H1 (cell line): ENCODE measurements at regions not wholly inside any gene's neighbourhood (a gene's known extent, or its start where the extent isn't known, plus 50 kb on each side); places are given as distances from the start of the nearest gene placed in this dataset.

Experiments
- CTCF ChIA-PET: fragments of 300-600 bp; sonication (Branson Sonifier 250); formaldehyde crosslinking; loops from one replicate; lab custom pipeline; 2021; ENCODE audit not compliant: partially characterized antibody; lab: Charles Lee
- POLR2A ChIA-PET: fragments of 300-600 bp; sonication (Branson Sonifier 250); formaldehyde crosslinking; loops from one replicate; lab custom pipeline; 2021; ENCODE audit warnings: inconsistent platforms; ENCODE audit not compliant: partially characterized antibody; lab: Charles Lee
- DNase-seq, 2 experiments: peaks; one replicate each; pipeline versions ENCODE4 v3.0.0 to v3.0.0-alpha.2; 2010 to 2022; ENCODE audit warnings: low spot score in 2 of 2, low read depth in 1 of 2, mixed read lengths in 1 of 2
- FAIRE-seq: peaks from 2 replicates; lab custom pipeline; 2011; peaks lifted over from hg19 to GRCh38; lab: Jason Lieb, UNC
- H2AFZ ChIP-seq: 2 replicates; pipeline ENCODE4 v1.8.1; 2012; ENCODE audit warnings: low read length, inconsistent platforms
- H2AK5ac ChIP-seq: 2 replicates; pipeline ENCODE4 v1.6.1; 2013; ENCODE audit warnings: low read depth, low read length
- H2BK120ac ChIP-seq: replicated peaks from 2 replicates; pipeline ENCODE3; 2013; ENCODE audit warnings: low read depth, low read length, inconsistent platforms
- H2BK12ac ChIP-seq: 2 replicates; pipeline ENCODE4 v1.6.1; 2013; ENCODE audit warnings: low read depth, low read length
- H2BK15ac ChIP-seq: 2 replicates; pipeline ENCODE4 v1.6.1; 2013; ENCODE audit warnings: low read length
- H2BK20ac ChIP-seq: 2 replicates; pipeline ENCODE4 v1.6.1; 2013; ENCODE audit warnings: low read length
- H2BK5ac ChIP-seq: 2 replicates; pipeline ENCODE4 v1.6.1; 2013; ENCODE audit warnings: low read depth, low read length
- H3K14ac ChIP-seq: 2 replicates; pipeline ENCODE4 v1.6.1; 2013; ENCODE audit warnings: inconsistent platforms; ENCODE audit not compliant: insufficient read length
- H3K18ac ChIP-seq: 2 replicates; pipeline ENCODE4 v1.6.1; 2013; ENCODE audit warnings: low read length; ENCODE audit errors: extremely low read depth
- H3K23ac ChIP-seq: 2 replicates; pipeline ENCODE4 v1.6.1; 2013; ENCODE audit warnings: inconsistent platforms; ENCODE audit not compliant: insufficient read length
- H3K23me2 ChIP-seq: 2 replicates; pipeline ENCODE4 v1.6.1; 2013; ENCODE audit warnings: low read depth, low read length
- H3K27ac ChIP-seq: 2 replicates; pipeline ENCODE4 v1.6.1; 2011; ENCODE audit warnings: low read depth, low read length, inconsistent platforms
- H3K27me3 ChIP-seq, 4 experiments: replicated peaks in 1 of 4; 1 replicate in 1 of 4; 2 replicates in 3 of 4; pipeline versions ENCODE4 v1.6.1 to v1.8.1; 2011 to 2013; ENCODE audit warnings: low read length in 3 of 4, mild to moderate bottlenecking in 3 of 4, inconsistent platforms in 2 of 4, mixed read lengths in 2 of 4, moderate library complexity in 1 of 4; ENCODE audit not compliant: control insufficient read depth in 3 of 4, insufficient read depth in 3 of 4; ENCODE audit errors: extremely low read depth in 1 of 4
- H3K36me3 ChIP-seq, 4 experiments: 2 replicates each; pipeline versions ENCODE4 v1.6.1 to v1.8.1; 2011 to 2013; ENCODE audit warnings: mild to moderate bottlenecking in 4 of 4, low read length in 3 of 4, moderate library complexity in 2 of 4, control low read depth in 1 of 4, inconsistent platforms in 1 of 4; ENCODE audit not compliant: insufficient read depth in 4 of 4, control insufficient read depth in 2 of 4
- H3K4ac ChIP-seq: replicated peaks from 2 replicates; pipeline ENCODE3; 2013; ENCODE audit warnings: low read length, low read depth, mixed read lengths, inconsistent platforms; ENCODE audit not compliant: insufficient read length
- H3K4me1 ChIP-seq, 4 experiments: replicated peaks in 1 of 4; 1 replicate in 1 of 4; 2 replicates in 3 of 4; pipeline versions ENCODE4 v1.6.1 to v1.8.1; 2011 to 2013; ENCODE audit warnings: low read length in 3 of 4, inconsistent platforms in 2 of 4, mixed read lengths in 1 of 4; ENCODE audit not compliant: insufficient read depth in 4 of 4, control insufficient read depth in 3 of 4
- H3K4me2 ChIP-seq, 2 experiments: 2 replicates each; pipeline versions ENCODE4 v1.6.1 to v1.8.1; 2011 to 2013; ENCODE audit warnings: low read depth in 2 of 2, low read length in 2 of 2, control low read depth in 1 of 2, inconsistent platforms in 1 of 2, mild to moderate bottlenecking in 1 of 2; ENCODE audit not compliant: insufficient read depth in 1 of 2
- H3K4me3 ChIP-seq, 4 experiments: fragments of 200-600, 300-600 bp in 1 of 4; sonication (generic), shearing (Covaris generic), sonication (Bioruptor Twin) in 1 of 4; 2 replicates each; pipeline versions ENCODE4 v1.5.1 to v1.8.1; 2011 to 2016; ENCODE audit warnings: low read length in 4 of 4, low read depth in 3 of 4, control low read depth in 2 of 4, inconsistent platforms in 2 of 4, mild to moderate bottlenecking in 2 of 4, mixed read lengths in 1 of 4, moderate library complexity in 1 of 4; ENCODE audit not compliant: insufficient read depth in 2 of 4; ENCODE audit errors: extremely low read depth in 1 of 4
- H3K56ac ChIP-seq: replicated peaks from 2 replicates; pipeline ENCODE3; 2013; ENCODE audit warnings: low read depth, mild to moderate bottlenecking, mixed read lengths, low read length, inconsistent platforms; ENCODE audit not compliant: insufficient read length
- H3K79me1 ChIP-seq: 2 replicates; pipeline ENCODE4 v1.6.1; 2013; ENCODE audit warnings: low read depth, low read length, control low read depth
- H3K79me2 ChIP-seq, 2 experiments: 2 replicates each; pipeline versions ENCODE4 v1.6.1 to v1.8.1; 2012 to 2013; ENCODE audit warnings: low read length in 2 of 2, mild to moderate bottlenecking in 2 of 2, inconsistent platforms in 1 of 2; ENCODE audit not compliant: insufficient read depth in 2 of 2, control insufficient read depth in 1 of 2
- H3K9ac ChIP-seq, 4 experiments: replicated peaks in 1 of 4; 1 replicate in 1 of 4; 2 replicates in 3 of 4; pipeline versions ENCODE4 v1.6.1 to v1.8.1; 2011 to 2013; ENCODE audit warnings: low read depth in 3 of 4, low read length in 3 of 4, control low read depth in 2 of 4, mild to moderate bottlenecking in 2 of 4, moderate library complexity in 2 of 4, inconsistent platforms in 1 of 4; ENCODE audit errors: extremely low read depth in 1 of 4
- H3K9me3 ChIP-seq, 2 experiments: 2 replicates each; pipeline versions ENCODE4 v1.6.1 to v1.8.1; 2012 to 2013; ENCODE audit warnings: mild to moderate bottlenecking in 2 of 2, moderate library complexity in 2 of 2, control low read depth in 1 of 2, inconsistent platforms in 1 of 2, low read depth in 1 of 2, low read length in 1 of 2, mixed read lengths in 1 of 2; ENCODE audit not compliant: insufficient read depth in 2 of 2
- H4K20me1 ChIP-seq, 2 experiments: replicated peaks in 1 of 2; 2 replicates each; pipeline versions ENCODE3 to v1.8.1; 2011 to 2013; ENCODE audit warnings: inconsistent platforms in 2 of 2, low read length in 2 of 2, mild to moderate bottlenecking in 1 of 2; ENCODE audit not compliant: insufficient read depth in 2 of 2, control insufficient read depth in 1 of 2
- H4K5ac ChIP-seq: 2 replicates; pipeline ENCODE4 v1.6.1; 2013; ENCODE audit warnings: low read length, low read depth, mixed read lengths, inconsistent platforms; ENCODE audit not compliant: insufficient read length
- H4K8ac ChIP-seq: 2 replicates; pipeline ENCODE4 v1.8.0; 2013; ENCODE audit warnings: mild to moderate bottlenecking, moderate library complexity, low read length, inconsistent platforms; ENCODE audit not compliant: insufficient read depth; ENCODE audit errors: extremely low read depth
- H4K91ac ChIP-seq: replicated peaks from 2 replicates; pipeline ENCODE3; 2013; ENCODE audit warnings: low read length, mixed read lengths, inconsistent platforms; ENCODE audit not compliant: insufficient read length
- ATF2 ChIP-seq: IDR thresholded peaks from 2 replicates; pipeline ENCODE4 v1.6.1; 2012; ENCODE audit warnings: low read length, inconsistent platforms
- CHD1 ChIP-seq: IDR thresholded peaks from 2 replicates; pipeline ENCODE4 v1.6.1; 2012; ENCODE audit warnings: low read depth, low read length, improper control_type of control experiment
- EGR1 ChIP-seq: IDR thresholded peaks from 2 replicates; pipeline ENCODE4 v1.6.1; 2011; ENCODE audit warnings: low read depth, low read length, borderline replicate concordance
- FOSL1 ChIP-seq: IDR thresholded peaks from 2 replicates; pipeline ENCODE4 v1.6.1; 2011; ENCODE audit warnings: mild to moderate bottlenecking, low read depth, low read length, moderate library complexity; ENCODE audit not compliant: insufficient read depth
- HDAC6 ChIP-seq: IDR thresholded peaks from one replicate; pipeline ENCODE4 v1.7.1; 2012; ENCODE audit warnings: low read depth, mild to moderate bottlenecking, inconsistent platforms, low read length, moderate library complexity
- JUN ChIP-seq: IDR thresholded peaks from 2 replicates; pipeline ENCODE4 v1.6.1; 2011; ENCODE audit warnings: low read depth, mild to moderate bottlenecking, improper control_type of control experiment, low read length
- KDM4A ChIP-seq: IDR thresholded peaks from one replicate; pipeline ENCODE4 v1.7.1; 2012; ENCODE audit warnings: low read depth, mild to moderate bottlenecking, moderate library complexity, low read length, inconsistent platforms; ENCODE audit not compliant: severe bottlenecking
- MAFK ChIP-seq: IDR thresholded peaks from 2 replicates; pipeline ENCODE4 v1.6.1; 2012; ENCODE audit warnings: low read depth, mild to moderate bottlenecking, improper control_type of control experiment, low read length
- MAX ChIP-seq: IDR thresholded peaks from 2 replicates; pipeline ENCODE4 v1.6.1; 2012; ENCODE audit warnings: inconsistent platforms
- POU5F1 ChIP-seq: IDR thresholded peaks from 2 replicates; pipeline ENCODE4 v1.6.1; 2011; ENCODE audit warnings: low read depth, mild to moderate bottlenecking, low read length, moderate library complexity
- RAD21 ChIP-seq, 2 experiments: IDR thresholded peaks in 1 of 2; conservative IDR thresholded peaks in 1 of 2; 2 replicates each; pipeline ENCODE4 v1.6.1; 2011; ENCODE audit warnings: low read depth in 2 of 2, low read length in 2 of 2, improper control_type of control experiment in 1 of 2, inconsistent platforms in 1 of 2, mild to moderate bottlenecking in 1 of 2, moderate library complexity in 1 of 2
- SRF ChIP-seq: IDR thresholded peaks from 2 replicates; pipeline ENCODE4 v1.6.1; 2011; ENCODE audit warnings: mild to moderate bottlenecking, low read depth, low read length, moderate library complexity
- YY1 ChIP-seq: IDR thresholded peaks from 2 replicates; pipeline ENCODE4 v1.6.1; 2011; ENCODE audit warnings: low read depth, mild to moderate bottlenecking, low read length
- WGBS, 2 experiments: shearing (Covaris generic) in 1 of 2; methylation state at CpG; one replicate each; pipeline versions ENCODE4 v1.1.6 to v1.1.7; 2013 to 2015; ENCODE audit warnings: low lambda C conversion rate in 2 of 2, mixed read lengths in 2 of 2, inconsistent platforms in 1 of 2, low coverage in 1 of 2, missing lambda C conversion rate in 1 of 2; ENCODE audit not compliant: insufficient replicate concordance in 2 of 2, insufficient coverage in 1 of 2, insufficient read length in 1 of 2; ENCODE audit errors: extremely low coverage in 1 of 2, missing lambda C conversion rate in 1 of 2; 5-methylcytosine and 5-hydroxymethylcytosine counted together

- H3K4ac ChIP-seq = no peak overlapping the region
- no peaks in the 10 kb centered on the region for H3K79me1 ChIP-seq
- H2BK15ac ChIP-seq = no peak overlapping the region
- no peaks in the 10 kb centered on the region for H3K4me1 ChIP-seq
- H4K5ac ChIP-seq = no peak overlapping the region
- H3K27ac ChIP-seq = no peak overlapping the region
- no peak overlapping the region for H2BK20ac ChIP-seq
- no peak overlapping the region for H3K23ac ChIP-seq
- FAIRE-seq (no peak), DNase-seq (no peak)
- H3K18ac ChIP-seq = no peak overlapping the region
- H2AK5ac ChIP-seq = no peak overlapping the region
- H3K9me3 ChIP-seq = no peaks in the 10 kb centered on the region
- no peaks in the 10 kb centered on the region for H3K36me3 ChIP-seq
- no peak overlapping the region for H3K14ac ChIP-seq
- H4K20me1 ChIP-seq = no peaks in the 10 kb centered on the region
- H2BK12ac ChIP-seq = no peak overlapping the region
- H2AFZ ChIP-seq = no peak overlapping the region
- no peak overlapping the region for H2BK5ac ChIP-seq
- H3K9ac ChIP-seq = no peak overlapping the region
- ChIA-PET POLR2A (no interaction called here), CTCF (no interaction called here)
- H3K4me3 ChIP-seq = no peak overlapping the region
- no peak overlapping the region for H3K56ac ChIP-seq
- H3K27me3 ChIP-seq = no peaks in the 10 kb centered on the region
- no peaks in the 10 kb centered on the region for H3K23me2 ChIP-seq
- no peak overlapping the region for H3K4me2 ChIP-seq
- H4K91ac ChIP-seq = no peak overlapping the region
- no peak overlapping the region for H4K8ac ChIP-seq
- no peaks in the 10 kb centered on the region for H3K79me2 ChIP-seq
- WGBS, 2 experiments = 76% methylated on average over 2 of the region's 2 CpGs; no CpG with 5 or more reads in 1 of the 2 experiments
- H2BK120ac ChIP-seq = no peak overlapping the region
- TF ChIP-seq YY1 = no peak
- TF ChIP-seq MAFK = no peak
- no peak for TF ChIP-seq SRF
- no peak for TF ChIP-seq RAD21 (IDR thresholded peaks at IDR 0.05 in 1 of 2, conservative IDR thresholded peaks at IDR 0.05 in 1 of 2; ENCODE audit: low read depth in 2 of 2, low read length in 2 of 2)
- no peak for TF ChIP-seq CHD1
- no peak for TF ChIP-seq POU5F1
- no peak for TF ChIP-seq JUN
- TF ChIP-seq HDAC6 = no peak
- TF ChIP-seq EGR1 = no peak
- no peak for TF ChIP-seq MAX
- TF ChIP-seq KDM4A = no peak
- TF ChIP-seq FOSL1 = no peak
- TF ChIP-seq ATF2 = no peak
Observed at GRCh38 chr3:154818676-154819255, 261.4 kb upstream of the MME start.
